ENCODE measurements at regions not wholly inside any gene's neighbourhood (a gene's known extent, or its start where the extent isn't known, plus 50 kb on each side); places are given as distances from the start of the nearest gene placed in this dataset.

DNA sequence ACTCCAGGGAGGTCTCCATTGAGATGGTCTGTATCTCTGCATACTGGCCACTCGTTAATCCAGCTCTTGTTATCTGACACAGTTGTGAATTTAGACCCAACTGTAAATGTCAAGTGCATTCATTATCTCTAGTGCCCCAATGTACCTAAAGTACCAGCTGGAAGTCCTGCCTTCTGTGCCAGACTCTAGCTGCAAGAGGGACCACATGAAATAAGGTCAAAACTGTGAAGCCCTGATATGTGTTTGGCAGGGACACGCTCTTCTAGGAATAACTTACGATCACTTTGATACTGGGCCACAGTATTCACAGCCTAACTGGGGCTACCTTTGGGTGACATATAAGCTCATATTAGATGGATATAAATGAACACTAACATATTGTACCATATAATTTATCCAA lies 268.5 kb downstream of the LRIG3 start:
- Histone ChIP-seq H3K27ac (ENCODE audit: low read depth, low read length) (no peak overlapping the region), H3K4me1 (ENCODE audit: control insufficient read depth, low read length) (no peaks in the 10 kb centered on the region), H3K36me3 (ENCODE audit: control insufficient read depth, low read length) (no peaks in the 10 kb centered on the region), H4K20me1 (ENCODE audit: control insufficient read depth, insufficient read depth, low read depth, low read length) (no peaks in the 10 kb centered on the region), H3K4me2 (ENCODE audit: low read length) (no peak overlapping the region), H3F3A (ENCODE audit: control insufficient read depth, insufficient read depth) (no peaks in the 10 kb centered on the region), H3K9me3 (ENCODE audit: control insufficient read depth, insufficient read depth, low read length) (no peaks in the 10 kb centered on the region; the same call in 1 of the 2 replicates), H3K9me2 (replicated peaks; ENCODE audit: control insufficient read depth, low read length) (no peaks in the 10 kb centered on the region), H3K27me3 (ENCODE audit: control insufficient read depth, low read length) (no peaks in the 10 kb centered on the region), H3K79me2 (ENCODE audit: control insufficient read depth, low read length) (no peaks in the 10 kb centered on the region), H3K4me3 (ENCODE audit: low read length) (no peak overlapping the region)
- TF ChIP-seq, protein P1, sequence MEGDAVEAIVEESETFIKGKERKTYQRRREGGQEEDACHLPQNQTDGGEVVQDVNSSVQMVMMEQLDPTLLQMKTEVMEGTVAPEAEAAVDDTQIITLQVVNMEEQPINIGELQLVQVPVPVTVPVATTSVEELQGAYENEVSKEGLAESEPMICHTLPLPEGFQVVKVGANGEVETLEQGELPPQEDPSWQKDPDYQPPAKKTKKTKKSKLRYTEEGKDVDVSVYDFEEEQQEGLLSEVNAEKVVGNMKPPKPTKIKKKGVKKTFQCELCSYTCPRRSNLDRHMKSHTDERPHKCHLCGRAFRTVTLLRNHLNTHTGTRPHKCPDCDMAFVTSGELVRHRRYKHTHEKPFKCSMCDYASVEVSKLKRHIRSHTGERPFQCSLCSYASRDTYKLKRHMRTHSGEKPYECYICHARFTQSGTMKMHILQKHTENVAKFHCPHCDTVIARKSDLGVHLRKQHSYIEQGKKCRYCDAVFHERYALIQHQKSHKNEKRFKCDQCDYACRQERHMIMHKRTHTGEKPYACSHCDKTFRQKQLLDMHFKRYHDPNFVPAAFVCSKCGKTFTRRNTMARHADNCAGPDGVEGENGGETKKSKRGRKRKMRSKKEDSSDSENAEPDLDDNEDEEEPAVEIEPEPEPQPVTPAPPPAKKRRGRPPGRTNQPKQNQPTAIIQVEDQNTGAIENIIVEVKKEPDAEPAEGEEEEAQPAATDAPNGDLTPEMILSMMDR (IDR thresholded peaks at IDR 0.05; ENCODE audit: low read depth, low read length, poor library complexity, severe bottlenecking) = no peak
- TF ChIP-seq EZH2phosphoT487 (IDR thresholded peaks at IDR 0.05; ENCODE audit: borderline replicate concordance, low read length) = no peak

DNA sequence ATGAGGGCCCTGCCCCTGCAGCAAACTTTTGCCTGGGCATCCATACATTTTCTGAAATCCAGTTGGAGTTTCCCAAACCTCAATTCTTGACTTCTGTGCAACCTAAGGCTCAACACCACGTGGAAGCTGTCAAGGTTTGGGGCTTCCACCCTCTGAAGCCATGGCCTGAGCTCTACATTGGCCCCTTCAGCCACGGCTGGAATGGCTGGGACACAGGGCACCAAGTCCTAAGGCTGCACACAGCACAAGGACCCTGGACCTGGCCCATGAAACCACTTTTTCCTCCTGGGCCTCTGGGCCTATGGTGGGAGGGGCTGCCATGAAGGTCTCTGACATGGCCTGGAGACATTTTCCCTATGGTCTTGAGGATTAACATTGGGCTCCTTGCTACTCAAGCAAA lies 266.3 kb downstream of the LRIG3 start:
- H3K9me3 ChIP-seq (ENCODE audit: control insufficient read depth, insufficient read depth, low read length) = no peaks in the 10 kb centered on the region; the same call in 1 of the 2 replicates
- no peaks in the 10 kb centered on the region for H3K79me2 ChIP-seq (ENCODE audit: control insufficient read depth, low read length)
- no peak overlapping the region for H3K4me2 ChIP-seq (ENCODE audit: low read length)
- H3K4me3 ChIP-seq (ENCODE audit: low read length) = no peak overlapping the region
- H3K36me3 ChIP-seq (ENCODE audit: control insufficient read depth, low read length) = no peaks in the 10 kb centered on the region
- no peak overlapping the region for H3K27ac ChIP-seq (ENCODE audit: low read depth, low read length)
- H3K4me1 ChIP-seq (ENCODE audit: control insufficient read depth, low read length) = no peaks in the 10 kb centered on the region
- H3K27me3 ChIP-seq (ENCODE audit: control insufficient read depth, low read length) = no peaks in the 10 kb centered on the region
- H3F3A ChIP-seq (ENCODE audit: control insufficient read depth, insufficient read depth) = no peaks in the 10 kb centered on the region
- H4K20me1 ChIP-seq (ENCODE audit: control insufficient read depth, insufficient read depth, low read depth, low read length) = no peaks in the 10 kb centered on the region
- TF ChIP-seq, protein P1 (IDR thresholded peaks at IDR 0.05; ENCODE audit: low read depth, low read length, poor library complexity, severe bottlenecking) = no peak
- TF ChIP-seq EZH2phosphoT487 (IDR thresholded peaks at IDR 0.05; ENCODE audit: borderline replicate concordance, low read length) = no peak
- no peaks in the 10 kb centered on the region for H3K9me2 ChIP-seq (replicated peaks; ENCODE audit: control insufficient read depth, low read length)

DNA sequence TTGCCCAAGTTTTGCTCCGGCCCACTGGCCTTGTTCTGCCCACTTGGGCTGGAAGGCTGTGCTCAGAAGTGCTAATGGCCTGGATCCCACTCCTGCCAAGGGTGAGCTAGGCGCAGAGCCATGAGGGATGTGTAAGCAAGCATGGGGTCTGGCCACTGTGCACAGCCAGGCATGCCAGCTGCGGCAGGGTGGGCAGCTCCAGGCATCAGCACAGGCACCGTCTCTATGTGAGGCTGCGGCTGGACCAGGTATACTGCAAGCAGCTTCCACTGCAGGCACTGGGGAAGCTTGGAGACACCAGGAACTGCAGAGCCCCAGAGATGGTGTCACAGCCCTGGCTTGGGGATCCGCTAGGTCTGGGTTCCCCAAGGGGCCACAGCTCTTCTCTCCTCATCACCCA lies 264.9 kb downstream of the LRIG3 start:
- no peaks in the 10 kb centered on the region; the same call in 1 of the 2 replicates for H3K9me3 ChIP-seq (ENCODE audit: control insufficient read depth, insufficient read depth, low read length)
- no peaks in the 10 kb centered on the region for H3K27me3 ChIP-seq (ENCODE audit: control insufficient read depth, low read length)
- H3K79me2 ChIP-seq (ENCODE audit: control insufficient read depth, low read length) = no peaks in the 10 kb centered on the region
- H3K4me2 ChIP-seq (ENCODE audit: low read length) = no peak overlapping the region
- no peaks in the 10 kb centered on the region for H3K36me3 ChIP-seq (ENCODE audit: control insufficient read depth, low read length)
- no peak for TF ChIP-seq EZH2phosphoT487 (IDR thresholded peaks at IDR 0.05; ENCODE audit: borderline replicate concordance, low read length)
- TF ChIP-seq, protein P1 (IDR thresholded peaks at IDR 0.05; ENCODE audit: low read depth, low read length, poor library complexity, severe bottlenecking) = no peak
- H3K4me1 ChIP-seq (ENCODE audit: control insufficient read depth, low read length) = no peaks in the 10 kb centered on the region
- H3K27ac ChIP-seq (ENCODE audit: low read depth, low read length) = no peak overlapping the region
- H3F3A ChIP-seq (ENCODE audit: control insufficient read depth, insufficient read depth) = no peaks in the 10 kb centered on the region
- no peaks in the 10 kb centered on the region for H3K9me2 ChIP-seq (replicated peaks; ENCODE audit: control insufficient read depth, low read length)
- no peak overlapping the region for H3K4me3 ChIP-seq (ENCODE audit: low read length)
- no peaks in the 10 kb centered on the region for H4K20me1 ChIP-seq (ENCODE audit: control insufficient read depth, insufficient read depth, low read depth, low read length)

Data from DOHH2 (cell line).